Activated CD8-positive, alpha-beta T cell treated with anti-CD3 and anti-CD28 coated beads, Interleukin-2, amount 10 ng/mL, durations not matched to agents 7 days and 5 days (primary cell): ENCODE measurements at regions not wholly inside any gene's neighbourhood (a gene's known extent, or its start where the extent isn't known, plus 50 kb on each side); places are given as distances from the start of the nearest gene placed in this dataset.

Source experiments
- ATAC-seq: fragments of 150-1000 bp; cut with Tn5 transposase; one replicate; pipeline ENCODE4 v1.10.0; 2021; ENCODE audit warnings: moderate library complexity
- CTCF ChIA-PET: fragments of 350-600 bp; sonication (Branson Sonifier 250); formaldehyde crosslinking; loops from one replicate; lab custom pipeline; 2021; ENCODE audit warnings: antibody characterized with exemption; lab: Charles Lee
- POLR2A ChIA-PET: fragments of 350-600 bp; sonication (Branson Sonifier 250); formaldehyde crosslinking; loops from one replicate; lab custom pipeline; 2021; ENCODE audit warnings: antibody characterized with exemption; lab: Charles Lee
- DNase-seq: peaks from one replicate; pipeline ENCODE4 v3.0.0-alpha.2; 2020
- H3K27ac Mint-ChIP-seq: one replicate; pipeline ENCODE4 v1.8.0; 2021; ENCODE audit warnings: mild to moderate bottlenecking, mixed read lengths
- H3K27me3 Mint-ChIP-seq: one replicate; pipeline ENCODE4 v1.8.0; 2021; ENCODE audit warnings: low read depth, mixed read lengths
- H3K36me3 Mint-ChIP-seq: one replicate; pipeline ENCODE4 v1.8.0; 2021; ENCODE audit warnings: low read depth, mixed read lengths
- H3K4me1 Mint-ChIP-seq: one replicate; pipeline ENCODE4 v1.8.0; 2021; ENCODE audit warnings: low read depth, mixed read lengths
- H3K4me3 Mint-ChIP-seq: one replicate; pipeline ENCODE4 v1.8.0; 2021; ENCODE audit warnings: mild to moderate bottlenecking, mixed read lengths
- H3K9me3 Mint-ChIP-seq: one replicate; pipeline ENCODE4 v1.8.0; 2022; ENCODE audit warnings: mixed read lengths; ENCODE audit not compliant: insufficient read depth

GRCh38 chr4:18754180-18754579 lies 732.6 kb upstream of the LCORL start:
- H3K27me3 Mint-ChIP-seq = no peaks in the 10 kb centered on the region
- H3K4me3 Mint-ChIP-seq = no peak overlapping the region
- ATAC-seq (no peak), DNase-seq (no peak)
- no peaks in the 10 kb centered on the region for H3K4me1 Mint-ChIP-seq
- POLR2A ChIA-PET = no interaction called here
- peaks cover 9% of the 10 kb centered on the region for H3K9me3 Mint-ChIP-seq
- H3K36me3 Mint-ChIP-seq = no peaks in the 10 kb centered on the region
- no peak overlapping the region for H3K27ac Mint-ChIP-seq
- CTCF ChIA-PET = no interaction called here

- no peaks in the 10 kb centered on the region for H3K36me3 Mint-ChIP-seq
- POLR2A ChIA-PET = no interaction called here
- peaks cover 9% of the 10 kb centered on the region for H3K9me3 Mint-ChIP-seq
- no peaks in the 10 kb centered on the region for H3K27me3 Mint-ChIP-seq
- CTCF ChIA-PET = no interaction called here
- H3K27ac Mint-ChIP-seq = no peak overlapping the region
- DNase-seq = no peak
- no peak overlapping the region for H3K4me3 Mint-ChIP-seq
- no peak for ATAC-seq
- H3K4me1 Mint-ChIP-seq = no peaks in the 10 kb centered on the region
Observed at GRCh38 chr4:18751083-18751482, 729.5 kb upstream of the LCORL start.

DNA sequence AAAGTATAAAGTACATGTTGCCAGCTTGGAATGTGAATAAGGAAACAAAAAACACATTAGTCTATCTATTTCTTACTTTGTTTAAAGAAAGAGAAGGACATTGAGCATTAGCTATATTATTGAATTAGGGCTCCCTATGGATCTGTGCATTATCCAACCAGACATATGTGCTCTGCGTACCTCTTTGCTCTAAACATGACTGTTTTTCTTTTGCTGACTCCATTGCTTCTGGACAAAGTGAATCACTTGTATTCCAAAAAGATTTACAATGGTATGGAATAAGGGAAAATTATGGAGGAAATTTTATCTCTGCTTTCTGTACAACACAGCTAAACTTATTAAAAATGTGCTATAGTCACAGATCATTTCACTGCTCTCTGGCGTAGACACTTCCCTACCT lies 727.8 kb upstream of the LCORL start:
- Mint-ChIP-seq H3K27ac (no peak overlapping the region), H3K4me1 (no peaks in the 10 kb centered on the region), H3K27me3 (no peaks in the 10 kb centered on the region), H3K36me3 (no peaks in the 10 kb centered on the region), H3K4me3 (no peak overlapping the region), H3K9me3 (peaks cover 9% of the 10 kb centered on the region)
- DNase-seq (no peak), ATAC-seq (no peak)
- POLR2A ChIA-PET = no interaction called here
- CTCF ChIA-PET = no interaction called here

- Mint-ChIP-seq H3K9me3 (no peaks in the 10 kb centered on the region), H3K4me1 (no peaks in the 10 kb centered on the region), H3K27ac (no peak overlapping the region), H3K27me3 (no peaks in the 10 kb centered on the region), H3K4me3 (no peak overlapping the region), H3K36me3 (no peaks in the 10 kb centered on the region)
- ChIA-PET POLR2A (no interaction called here), CTCF (no interaction called here)
- ATAC-seq (no peak), DNase-seq (no peak)
Observed at GRCh38 chr4:18736551-18736950, 715.0 kb upstream of the LCORL start.

DNA sequence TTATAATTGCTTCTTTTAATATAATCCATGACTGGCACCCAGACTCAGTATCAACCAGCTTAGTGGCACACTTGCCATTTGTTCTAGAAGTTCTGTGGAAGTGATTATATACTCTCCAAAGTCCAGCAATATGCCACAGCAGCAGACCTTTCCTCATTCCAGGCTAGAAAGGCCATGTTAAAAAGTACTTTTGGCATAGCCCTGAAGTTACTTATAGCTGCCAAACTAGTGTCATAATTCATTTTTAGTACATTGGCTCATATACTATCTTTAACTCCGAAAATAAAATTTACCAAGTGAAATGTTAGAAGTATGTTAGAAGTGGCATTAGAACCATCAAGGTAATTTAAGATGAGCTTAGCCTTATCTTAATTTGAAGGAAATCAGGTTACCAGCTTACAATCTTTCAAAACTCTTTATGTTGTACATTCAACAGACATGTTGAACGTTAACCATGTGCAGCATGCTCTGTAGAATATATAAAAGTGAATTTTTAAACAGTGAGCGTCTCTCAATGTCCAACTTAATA lies 714.2 kb upstream of the LCORL start:
- no peaks in the 10 kb centered on the region for H3K4me1 Mint-ChIP-seq
- H3K36me3 Mint-ChIP-seq = no peaks in the 10 kb centered on the region
- POLR2A ChIA-PET = no interaction called here
- no peaks in the 10 kb centered on the region for H3K27me3 Mint-ChIP-seq
- no peaks in the 10 kb centered on the region for H3K9me3 Mint-ChIP-seq
- CTCF ChIA-PET = no interaction called here
- no peak overlapping the region for H3K27ac Mint-ChIP-seq
- no peak overlapping the region for H3K4me3 Mint-ChIP-seq
- DNase-seq (no peak), ATAC-seq (no peak)

GRCh38 chr4:18734405-18734804 lies 712.9 kb upstream of the LCORL start:
- Mint-ChIP-seq H3K36me3 (no peaks in the 10 kb centered on the region), H3K4me3 (no peak overlapping the region), H3K27me3 (no peaks in the 10 kb centered on the region), H3K27ac (no peak overlapping the region), H3K9me3 (no peaks in the 10 kb centered on the region), H3K4me1 (no peaks in the 10 kb centered on the region)
- DNase-seq = no peak
- POLR2A ChIA-PET = no interaction called here
- CTCF ChIA-PET = no interaction called here
- no peak for ATAC-seq

- no peaks in the 10 kb centered on the region for H3K36me3 Mint-ChIP-seq
Observed at GRCh38 chr4:18733961-18734360, 712.4 kb upstream of the LCORL start.

GRCh38 chr4:18722748-18723191 lies 701.2 kb upstream of the LCORL start:
- POLR2A ChIA-PET = no interaction called here

More at GRCh38 chr4:18733961-18734360, 712.4 kb upstream of the LCORL start:
- Mint-ChIP-seq H3K4me1 (no peaks in the 10 kb centered on the region), H3K27ac (no peak overlapping the region), H3K4me3 (no peak overlapping the region), H3K9me3 (no peaks in the 10 kb centered on the region), H3K27me3 (no peaks in the 10 kb centered on the region)
- POLR2A ChIA-PET = no interaction called here
- ATAC-seq = no peak
- no peak for DNase-seq
- CTCF ChIA-PET = no interaction called here

DNA sequence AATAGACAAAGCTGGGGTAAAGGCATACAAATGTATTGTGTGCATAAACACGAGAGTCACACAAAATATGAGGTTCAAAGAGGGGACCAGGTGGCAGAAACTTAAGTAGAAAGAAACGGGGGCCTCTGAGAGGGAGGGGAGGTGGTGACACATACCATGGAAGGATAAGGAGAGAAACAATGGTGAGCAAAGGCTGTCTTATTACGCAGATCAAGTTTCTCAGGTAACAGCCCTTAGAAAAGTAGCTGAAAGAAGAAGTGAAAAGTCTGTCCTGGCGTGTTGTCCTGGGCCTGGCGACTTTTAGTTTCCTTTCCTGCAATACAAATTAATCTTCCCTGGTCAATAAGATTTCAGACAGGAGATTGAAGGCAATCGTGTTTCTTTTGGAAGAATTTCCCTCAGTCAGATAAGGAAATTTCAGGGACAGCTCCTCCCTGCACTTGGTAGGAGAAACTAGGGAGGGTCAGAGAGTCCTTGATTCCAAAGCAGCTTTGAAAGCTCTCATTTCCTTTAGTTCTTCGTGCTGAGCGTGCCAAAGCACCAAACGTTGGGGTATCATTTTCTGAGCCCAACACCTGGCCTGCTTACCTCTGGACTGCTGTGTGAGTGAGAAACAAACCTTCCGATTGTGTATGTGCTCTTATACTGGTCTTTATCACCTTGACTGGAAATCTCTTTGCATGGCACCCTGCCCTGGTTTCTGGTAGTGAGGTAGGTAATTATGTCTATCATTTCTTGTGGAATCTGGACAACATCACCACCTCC lies 676.7 kb upstream of the LCORL start:
- POLR2A ChIA-PET = no interaction called here

More at GRCh38 chr4:18722748-18723191, 701.2 kb upstream of the LCORL start:
- CTCF ChIA-PET = no interaction called here
- DNase-seq (no peak), ATAC-seq (no peak)
- no peaks in the 10 kb centered on the region for H3K27me3 Mint-ChIP-seq
- H3K9me3 Mint-ChIP-seq = peaks cover 7% of the 10 kb centered on the region
- H3K4me3 Mint-ChIP-seq = no peak overlapping the region
- no peaks in the 10 kb centered on the region for H3K36me3 Mint-ChIP-seq
- no peaks in the 10 kb centered on the region for H3K4me1 Mint-ChIP-seq
- H3K27ac Mint-ChIP-seq = no peak overlapping the region

GRCh38 chr4:18695733-18696527 lies 674.4 kb upstream of the LCORL start:
- H3K4me3 Mint-ChIP-seq = no peak overlapping the region
- DNase-seq (no peak), ATAC-seq (no peak)
- H3K9me3 Mint-ChIP-seq = no peaks in the 10 kb centered on the region
- no peaks in the 10 kb centered on the region for H3K27me3 Mint-ChIP-seq
- ChIA-PET CTCF (no interaction called here), POLR2A (no interaction called here)
- H3K4me1 Mint-ChIP-seq = no peaks in the 10 kb centered on the region
- H3K27ac Mint-ChIP-seq = no peak overlapping the region
- H3K36me3 Mint-ChIP-seq = no peaks in the 10 kb centered on the region

More for the DNA sequence above, 676.7 kb upstream of the LCORL start:
- H3K4me1 Mint-ChIP-seq = no peaks in the 10 kb centered on the region
- no peaks in the 10 kb centered on the region for H3K27me3 Mint-ChIP-seq
- H3K4me3 Mint-ChIP-seq = no peak overlapping the region
- H3K9me3 Mint-ChIP-seq = no peaks in the 10 kb centered on the region
- no peaks in the 10 kb centered on the region for H3K36me3 Mint-ChIP-seq
- CTCF ChIA-PET = no interaction called here
- DNase-seq (no peak), ATAC-seq (no peak)
- no peak overlapping the region for H3K27ac Mint-ChIP-seq

GRCh38 chr4:18691431-18692200 lies 670.1 kb upstream of the LCORL start:
- H3K4me1 Mint-ChIP-seq = no peaks in the 10 kb centered on the region
- no peak overlapping the region for H3K4me3 Mint-ChIP-seq
- H3K27ac Mint-ChIP-seq = no peak overlapping the region
- DNase-seq (no peak), ATAC-seq (no peak)
- H3K9me3 Mint-ChIP-seq = no peaks in the 10 kb centered on the region
- H3K36me3 Mint-ChIP-seq = no peaks in the 10 kb centered on the region
- H3K27me3 Mint-ChIP-seq = peaks cover 4% of the 10 kb centered on the region
- CTCF ChIA-PET = no interaction called here
- POLR2A ChIA-PET = no interaction called here
